HG03558 (cell line): ENCODE measurements at regions not wholly inside any gene's neighbourhood (a gene's known extent, or its start where the extent isn't known, plus 50 kb on each side); places are given as distances from the start of the nearest gene placed in this dataset.
"Not testable (repeated sequence)": the region's sequence is repeated elsewhere in the genome, so short reads cannot be mapped to it uniquely, and the experiment has no call there.

ENCODE experiments used
- ATAC-seq: cut with Tn5 transposase; IDR thresholded peaks from one replicate; pipeline ENCODE4 v1.9.1; 2021; ENCODE audit warnings: moderate number of reproducible peaks; ENCODE audit not compliant: unreplicated experiment; ENCODE audit errors: extremely low read depth

DNA sequence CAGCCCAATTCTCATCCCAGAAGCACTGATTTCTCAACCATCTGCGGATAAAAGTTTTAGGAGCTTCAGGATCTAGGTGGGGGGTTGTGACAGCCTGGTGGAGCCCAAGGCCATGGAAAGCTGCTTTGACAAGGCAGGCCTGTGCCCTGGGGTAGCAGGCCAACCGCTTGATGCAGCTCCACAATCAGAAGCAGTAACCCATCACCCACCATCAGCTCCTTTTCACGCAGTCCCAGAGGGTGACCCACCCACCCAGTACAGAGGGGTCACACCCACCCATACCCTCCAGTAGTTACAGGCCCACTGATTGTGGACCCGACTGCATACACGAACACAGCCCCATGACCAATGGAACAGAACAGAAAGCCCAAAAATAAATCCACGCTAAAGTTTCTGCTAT lies 253.9 kb downstream of the AHR start:
- no peak for ATAC-seq

DNA sequence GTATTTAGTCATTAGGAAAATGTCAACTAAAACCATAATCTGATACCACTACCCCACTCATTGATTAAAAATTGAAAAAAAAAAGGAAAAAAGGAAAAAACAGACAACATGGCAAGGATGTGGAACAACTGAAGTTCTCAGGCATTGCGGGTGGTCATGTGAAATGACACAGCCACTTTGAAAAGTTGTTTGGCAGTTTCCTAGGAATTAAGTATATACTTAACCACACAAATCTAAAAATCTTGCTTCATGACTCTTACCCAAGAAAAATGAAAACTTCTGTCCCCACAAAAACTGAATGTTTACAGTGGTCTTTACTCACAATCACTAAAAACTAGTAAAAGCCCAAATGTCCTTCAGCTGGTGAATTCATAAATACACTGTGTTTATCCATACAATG lies 254.5 kb downstream of the AHR start:
- ATAC-seq: no peak

DNA sequence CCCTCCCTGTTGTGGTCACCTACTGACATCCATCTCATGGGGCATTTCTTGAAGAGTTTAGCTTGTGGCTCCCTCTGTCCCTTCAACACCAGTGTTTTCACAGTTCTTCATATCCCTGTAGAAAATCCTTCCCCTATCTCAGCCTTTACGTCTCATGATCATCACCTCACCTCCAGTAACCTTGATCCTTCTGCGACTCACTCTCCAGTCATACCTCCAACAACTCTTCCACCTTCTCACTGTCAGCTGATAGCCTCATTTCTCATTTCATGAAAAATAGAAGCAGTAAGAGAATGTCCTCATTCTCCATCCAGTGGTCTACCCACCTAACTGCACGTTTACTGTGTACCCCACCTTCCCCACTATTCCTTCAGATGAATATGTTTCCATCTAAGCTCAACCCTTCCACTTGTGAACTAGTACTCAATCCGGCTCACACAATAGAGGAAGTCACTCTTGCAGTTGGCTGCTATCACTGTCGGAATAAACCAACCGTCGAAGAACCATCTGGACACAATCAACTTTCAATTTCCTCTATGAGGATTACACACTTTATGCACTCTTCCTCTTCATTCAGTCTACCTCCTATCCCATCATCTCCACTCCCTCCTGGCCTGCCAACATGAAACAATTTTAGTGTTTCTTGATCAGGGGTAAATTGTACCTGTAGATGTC lies 256.0 kb downstream of the AHR start:
- no peak for ATAC-seq

DNA sequence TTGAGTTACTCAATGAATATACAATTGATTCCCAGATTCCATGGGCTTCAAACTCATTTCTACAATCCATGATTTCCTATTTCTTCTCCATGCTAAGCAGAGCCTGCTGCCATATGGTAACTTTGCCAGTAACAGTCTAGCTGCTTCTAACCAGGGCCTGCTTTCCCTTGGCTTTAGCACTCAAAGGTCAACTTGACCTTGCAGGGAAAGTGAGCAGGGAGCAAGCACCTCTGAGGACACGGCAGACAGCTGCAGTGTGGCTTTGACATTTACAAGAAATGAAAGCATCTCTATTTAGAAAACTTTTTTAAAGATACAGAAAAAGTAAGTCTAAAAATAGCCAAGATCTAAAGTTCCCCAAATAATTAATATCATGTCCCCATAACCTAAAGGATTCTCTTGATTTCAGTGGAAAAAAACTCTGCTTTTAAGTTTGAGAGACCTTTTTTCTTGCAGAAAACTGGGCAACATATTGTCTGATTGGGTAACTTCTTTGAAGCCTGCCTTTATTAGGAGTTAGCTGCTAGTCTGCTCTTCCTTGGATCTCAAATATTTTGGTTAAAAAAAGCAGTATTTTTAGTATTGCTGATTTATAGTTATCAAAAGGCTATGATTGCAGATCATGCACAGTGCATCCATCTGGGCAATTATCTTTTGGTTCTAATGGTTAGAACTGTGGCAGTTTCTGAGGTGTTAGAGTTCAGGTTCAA lies 257.9 kb downstream of the AHR start:
- ATAC-seq: no peak

DNA sequence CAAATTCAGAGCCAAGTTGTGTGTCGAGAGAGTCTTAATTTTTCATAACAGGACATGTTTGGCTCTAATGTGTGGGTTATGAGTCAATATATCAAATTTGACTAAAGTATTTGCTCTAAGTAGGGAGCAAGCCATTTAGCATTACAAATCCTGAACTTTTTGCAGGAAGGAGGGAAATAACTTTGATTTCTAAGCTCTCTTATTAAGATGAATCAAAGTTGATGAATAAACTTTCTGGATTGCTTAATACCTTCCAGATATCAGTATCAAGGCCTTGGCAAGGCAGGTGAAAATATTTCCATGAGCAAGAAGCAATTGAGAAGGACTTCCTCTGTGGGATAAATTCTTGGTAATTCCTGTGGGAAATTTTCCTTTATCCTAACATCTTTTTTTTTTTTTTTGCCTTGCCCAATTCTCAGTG lies 258.8 kb downstream of the AHR start:
- ATAC-seq: no peak

DNA sequence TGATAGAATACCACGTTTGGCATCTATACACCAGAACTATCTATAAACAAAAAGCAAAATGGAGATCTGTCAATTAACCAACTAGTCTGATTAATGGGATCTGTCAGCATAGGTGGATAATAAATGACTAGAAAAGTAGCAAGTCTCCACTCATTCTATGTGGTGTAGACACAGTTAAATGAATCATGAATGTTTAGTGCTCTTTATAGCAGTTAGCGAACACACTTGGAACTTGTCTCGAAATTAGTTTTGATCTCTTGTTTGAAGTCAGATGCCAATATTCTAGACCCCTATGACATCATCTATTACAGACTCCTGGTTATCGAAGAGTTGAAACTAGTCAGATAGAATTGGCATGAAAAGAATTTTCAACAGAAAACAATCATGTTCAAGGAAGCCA lies 259.7 kb downstream of the AHR start:
- ATAC-seq: no peak

DNA sequence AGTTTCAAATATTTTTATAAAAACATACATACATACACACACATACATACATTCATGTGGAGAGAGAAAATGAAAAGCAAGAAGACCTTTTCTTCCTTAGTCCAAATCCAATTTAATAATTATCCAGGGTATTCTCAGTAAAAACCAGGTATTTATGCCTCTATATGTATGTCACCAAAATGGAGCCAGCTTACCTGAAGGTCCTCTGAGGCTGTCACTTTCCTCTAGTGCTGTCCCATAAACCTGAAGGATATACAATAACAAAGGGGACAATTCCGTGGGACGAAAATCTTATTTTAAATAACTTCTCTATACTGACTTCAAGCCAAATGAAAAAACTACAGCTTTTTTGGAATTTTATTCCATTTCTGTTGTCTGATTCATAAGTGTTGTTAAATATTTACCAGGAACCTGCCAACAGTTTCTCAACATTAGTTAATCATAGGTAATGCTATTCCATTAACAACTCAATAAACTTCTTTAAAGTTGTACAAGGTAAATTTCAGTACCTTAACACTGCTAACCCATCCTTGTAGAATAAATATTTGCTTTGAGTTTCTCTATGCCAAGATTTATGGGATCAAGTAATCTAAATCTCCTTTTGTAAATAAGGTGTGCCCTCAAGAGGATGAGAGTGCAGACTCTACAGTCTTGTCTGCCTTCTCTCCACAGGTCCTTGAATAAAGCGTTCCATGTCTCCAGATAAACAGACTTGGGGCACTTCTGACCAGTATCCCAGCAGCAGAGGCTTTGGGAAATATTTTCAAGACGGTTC lies 260.3 kb downstream of the AHR start:
- ATAC-seq: no peak

DNA sequence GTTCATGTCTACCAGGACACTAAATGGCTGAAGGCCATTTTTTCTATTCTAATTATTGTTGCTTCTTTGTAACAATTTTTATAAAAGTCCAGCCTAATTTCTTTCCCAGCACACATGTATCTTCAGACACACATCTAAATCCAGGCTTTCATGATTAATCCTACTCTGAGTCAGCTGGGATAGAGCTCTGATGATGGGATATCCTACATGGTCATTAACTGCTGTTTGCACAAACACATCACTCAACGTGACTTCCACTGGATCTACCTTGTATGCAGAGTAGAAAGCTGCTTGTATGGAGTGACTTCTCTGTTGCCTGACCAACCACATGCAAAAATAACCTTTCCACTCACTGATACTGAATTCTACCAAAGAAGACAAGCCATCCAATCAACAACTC lies 260.9 kb downstream of the AHR start:
- ATAC-seq: no peak

DNA sequence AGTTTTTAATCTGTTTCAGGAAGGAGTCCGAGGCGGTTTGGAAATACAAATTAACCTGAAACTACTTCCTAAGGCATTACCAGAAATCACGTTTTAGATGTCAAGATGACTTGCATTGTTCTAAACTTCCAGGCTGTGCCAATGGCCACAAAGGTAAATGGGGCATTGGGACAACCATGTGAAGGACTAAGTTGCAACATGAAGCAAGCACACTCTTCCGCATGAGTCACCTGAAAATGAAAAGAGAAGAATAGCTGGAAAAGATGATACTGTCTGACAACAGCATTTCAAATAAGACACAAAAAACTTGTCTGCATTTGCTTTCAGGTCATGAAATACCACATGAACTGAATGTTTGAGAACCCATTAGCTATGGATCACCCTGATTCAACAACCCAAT lies 262.1 kb downstream of the AHR start:
- ATAC-seq: no peak

DNA sequence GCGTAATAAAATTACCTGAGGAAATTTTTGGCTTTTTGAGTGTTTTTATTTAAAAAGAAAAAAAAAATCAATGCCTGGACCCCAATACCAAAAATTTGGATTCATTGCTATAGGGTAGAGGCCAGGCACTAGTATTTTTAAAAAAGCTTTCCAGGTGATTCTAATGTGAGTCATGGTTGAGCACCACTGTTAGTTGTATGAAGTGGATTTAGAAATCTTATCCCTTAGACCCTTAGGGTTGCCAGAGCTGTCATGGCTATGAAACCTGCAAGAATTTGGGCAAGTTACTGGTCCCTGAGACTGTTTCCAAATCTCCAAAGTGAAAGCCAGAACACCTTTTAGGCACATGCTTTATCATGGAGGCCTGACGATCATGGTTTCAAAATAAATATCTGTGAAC lies 262.5 kb downstream of the AHR start:
- ATAC-seq: no peak

DNA sequence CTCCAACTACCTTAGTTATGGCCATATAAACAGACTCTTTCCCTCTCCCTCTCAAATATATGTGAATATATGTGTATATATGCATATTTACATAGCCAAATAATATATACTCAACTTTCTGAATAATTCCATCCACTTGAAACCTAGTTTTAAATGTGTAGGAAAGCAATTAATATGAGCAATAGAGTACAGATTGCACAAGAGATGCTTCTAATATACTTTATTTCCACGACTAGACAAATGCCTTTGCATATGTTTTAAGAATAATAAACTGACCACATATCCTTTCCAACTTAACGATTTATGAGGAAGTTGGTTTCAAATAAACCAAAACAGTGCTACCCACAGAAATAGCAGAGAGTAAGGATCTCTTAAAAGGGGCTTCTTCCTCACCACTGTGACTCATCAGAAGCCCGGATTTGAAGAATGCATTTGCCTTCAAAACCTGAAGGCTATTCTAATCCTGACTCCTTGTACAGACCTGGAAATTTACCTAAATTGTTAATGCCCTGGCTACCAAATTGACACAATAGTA lies 266.3 kb downstream of the AHR start:
- ATAC-seq: no peak

DNA sequence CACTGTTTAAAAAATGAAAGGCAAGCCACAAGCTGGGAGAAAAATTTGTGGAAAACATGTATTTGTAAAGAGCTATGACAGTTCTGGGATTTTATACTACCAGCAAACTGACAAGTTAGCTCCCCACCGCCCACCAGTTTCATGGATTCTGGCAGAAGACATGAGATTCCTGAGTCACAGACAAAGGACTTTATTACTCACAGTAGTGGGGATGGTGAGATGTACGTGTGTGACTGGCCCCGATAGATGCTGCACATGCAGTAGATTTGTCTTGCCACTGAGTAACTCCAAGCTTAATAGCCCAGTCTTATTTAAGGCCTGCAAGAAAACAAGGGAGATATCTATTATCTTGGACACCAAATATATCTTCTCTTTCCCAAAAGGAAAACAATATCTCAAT lies 281.7 kb downstream of the AHR start:
- no peak for ATAC-seq

DNA sequence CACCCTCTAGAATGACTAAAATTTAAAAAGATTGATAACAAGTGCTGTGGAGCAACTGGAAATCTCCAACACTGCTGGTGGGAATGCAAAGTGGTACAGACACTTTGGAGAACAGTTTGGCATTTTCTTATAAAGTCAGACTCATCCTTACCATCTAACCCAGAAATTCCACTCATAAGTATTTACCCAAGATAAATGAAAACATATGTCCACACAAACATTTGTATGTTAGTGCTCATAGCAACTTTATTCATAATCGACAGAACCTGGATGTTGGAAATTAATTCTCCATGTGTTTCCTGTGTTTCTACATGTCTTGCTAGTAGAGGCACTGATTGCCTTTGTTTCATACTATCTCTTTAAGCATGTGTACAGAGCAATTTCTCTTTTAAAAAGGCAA lies 282.4 kb downstream of the AHR start:
- no peak for ATAC-seq

DNA sequence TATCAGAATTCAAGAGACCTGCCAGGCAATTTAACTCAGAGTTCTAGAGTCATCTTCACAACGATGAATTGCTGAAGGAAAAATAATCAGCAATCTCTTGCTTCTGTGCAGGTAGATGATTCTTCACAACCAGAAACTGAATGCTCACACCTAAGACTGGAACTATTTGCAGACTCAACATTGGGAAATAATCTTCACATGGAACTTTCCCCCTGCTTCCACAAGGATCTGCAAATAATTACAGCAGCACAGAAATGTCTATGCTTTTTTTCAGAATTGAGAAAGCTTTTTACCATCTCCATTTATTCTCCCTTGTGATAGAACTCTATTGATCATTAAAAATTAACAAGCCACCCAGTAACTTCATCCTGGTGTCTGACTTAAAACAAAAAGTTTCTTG lies 282.8 kb downstream of the AHR start:
- no peak for ATAC-seq

DNA sequence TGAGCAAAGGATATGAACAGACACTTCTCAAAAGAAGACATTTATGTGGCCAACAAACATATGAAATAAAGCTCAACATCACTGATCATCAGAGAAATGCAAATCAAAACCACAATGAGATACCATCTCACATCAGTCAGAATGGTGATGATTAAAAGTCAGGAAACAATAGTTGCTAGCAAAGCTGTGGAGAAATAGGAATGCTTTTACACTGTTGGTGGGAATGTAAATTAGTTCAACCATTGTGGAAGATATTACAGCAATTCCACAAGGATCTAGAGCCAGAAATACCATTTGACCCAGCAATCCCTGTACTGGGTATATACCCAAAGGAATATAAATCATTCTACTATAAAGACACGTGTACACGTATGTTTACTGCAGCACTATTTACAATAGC lies 284.2 kb downstream of the AHR start:
- not testable (repeated sequence) for ATAC-seq

DNA sequence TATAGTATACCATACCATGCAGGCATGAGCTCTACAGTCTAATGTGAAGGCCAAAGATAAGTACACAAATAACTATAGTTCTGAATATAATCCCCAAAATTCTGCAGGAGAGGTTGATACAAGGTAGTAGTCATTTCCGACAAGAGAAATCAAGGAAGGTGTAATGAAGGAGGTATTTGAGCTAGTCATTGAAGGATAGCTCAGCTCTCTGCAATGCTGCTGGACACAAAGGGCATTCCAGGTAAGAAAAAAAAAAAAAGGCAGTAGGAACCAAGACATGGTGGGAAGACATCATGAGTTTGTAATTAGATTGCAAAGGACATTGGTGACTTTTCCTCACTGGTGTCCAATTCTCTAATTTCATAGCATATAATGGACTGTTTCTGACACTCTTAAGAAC lies 285.3 kb downstream of the AHR start:
- no peak for ATAC-seq

DNA sequence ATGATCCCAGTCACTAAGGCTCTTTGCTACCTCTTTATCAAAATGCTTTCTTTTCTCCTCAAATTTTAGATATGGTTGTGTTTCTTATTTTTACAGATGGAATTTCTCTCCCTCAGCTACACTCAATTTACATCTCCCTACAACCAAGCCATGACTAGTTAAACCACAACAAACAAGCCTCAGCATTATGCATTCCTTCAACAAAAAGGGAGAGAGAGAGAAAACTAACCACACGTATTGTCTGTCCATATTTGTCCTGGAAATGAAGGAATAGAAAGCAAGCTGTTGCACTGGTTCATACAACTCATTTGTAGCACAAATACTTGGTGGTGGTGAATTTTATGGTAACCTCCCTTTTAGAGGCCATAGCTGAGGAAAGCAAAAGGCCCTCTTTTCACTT lies 286.4 kb downstream of the AHR start:
- no peak for ATAC-seq

DNA sequence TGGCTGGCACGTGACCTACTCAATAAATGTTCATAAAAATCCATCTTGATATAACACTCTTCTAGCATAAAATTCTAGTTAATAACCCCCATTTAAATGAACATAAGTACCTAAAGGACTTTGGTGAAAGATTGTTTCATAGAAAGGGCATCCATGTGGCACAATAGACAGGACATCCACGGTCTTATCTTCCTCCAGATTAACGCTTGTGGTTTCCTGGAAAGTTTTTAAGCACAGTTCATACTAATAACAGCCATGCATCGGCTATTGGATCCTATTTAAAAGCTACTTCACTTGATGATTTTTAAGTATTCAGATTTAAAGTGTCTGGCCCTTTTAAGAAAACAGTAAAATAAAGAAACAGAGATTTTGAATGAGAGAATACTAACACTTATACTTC lies 288.3 kb downstream of the AHR start:
- no peak for ATAC-seq

DNA sequence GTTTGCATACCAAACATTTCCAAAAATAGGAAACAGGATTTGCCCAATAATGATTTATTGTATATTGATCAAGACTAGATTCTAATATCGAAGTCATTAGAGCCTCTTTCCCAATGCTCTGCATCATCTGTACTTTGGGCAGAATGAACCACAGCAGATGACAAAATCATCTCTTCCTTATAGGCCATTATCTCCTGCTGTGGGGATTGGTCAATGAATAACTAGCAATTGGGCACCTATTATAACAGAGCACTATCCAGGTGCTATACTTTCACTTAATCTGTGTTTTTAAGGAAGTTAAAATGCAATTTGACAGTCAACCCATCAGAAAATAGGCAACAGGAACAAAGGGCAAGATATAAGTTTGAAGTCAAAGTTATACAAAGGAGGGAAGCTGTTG lies 290.3 kb downstream of the AHR start:
- ATAC-seq: no peak

DNA sequence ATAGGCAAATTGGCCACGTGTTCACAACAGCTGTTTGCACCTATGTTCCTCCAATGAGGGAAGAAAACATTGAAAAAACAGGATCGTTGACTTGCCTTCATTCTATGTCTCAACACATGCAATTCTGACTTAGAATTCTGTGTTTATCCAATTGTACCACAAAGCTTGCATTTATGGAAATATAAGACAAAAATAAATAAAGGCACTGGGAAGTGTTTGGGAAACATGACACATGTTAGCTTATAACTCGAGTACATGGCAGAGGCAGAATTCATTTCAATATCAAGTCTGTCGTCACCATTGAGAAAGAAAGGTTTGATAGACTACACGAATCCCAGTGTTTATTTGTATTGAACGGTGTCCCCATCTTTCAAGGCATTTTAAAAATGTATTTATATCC lies 291.2 kb downstream of the AHR start:
- no peak for ATAC-seq

DNA sequence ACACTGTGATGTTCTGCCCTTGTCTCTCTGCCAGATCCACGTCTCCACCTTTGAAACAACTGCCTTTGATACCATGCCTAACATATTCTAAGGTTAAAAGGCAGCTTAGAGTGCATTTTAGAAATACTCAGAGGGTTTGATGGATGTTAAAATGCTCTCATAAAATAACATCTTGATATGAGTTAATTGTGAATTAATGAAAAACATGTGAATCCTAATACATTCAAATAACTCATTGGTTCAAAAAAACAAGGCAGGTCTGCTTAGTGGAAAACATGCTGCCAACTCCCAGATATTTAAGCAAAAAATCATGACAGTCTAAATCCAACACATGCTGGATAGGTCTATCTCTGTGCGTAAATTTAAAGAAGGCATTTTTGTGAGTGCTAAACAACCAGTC lies 291.8 kb downstream of the AHR start:
- ATAC-seq: no peak
